H1 (cell line): ENCODE measurements at regions not wholly inside any gene's neighbourhood (a gene's known extent, or its start where the extent isn't known, plus 50 kb on each side); places are given as distances from the start of the nearest gene placed in this dataset.

ENCODE experiments used
- CTCF ChIA-PET: fragments of 300-600 bp; sonication (Branson Sonifier 250); formaldehyde crosslinking; loops from one replicate; lab custom pipeline; 2021; ENCODE audit not compliant: partially characterized antibody; lab: Charles Lee
- POLR2A ChIA-PET: fragments of 300-600 bp; sonication (Branson Sonifier 250); formaldehyde crosslinking; loops from one replicate; lab custom pipeline; 2021; ENCODE audit warnings: inconsistent platforms; ENCODE audit not compliant: partially characterized antibody; lab: Charles Lee
- DNase-seq, 2 experiments: peaks; one replicate each; pipeline versions ENCODE4 v3.0.0 to v3.0.0-alpha.2; 2010 to 2022; ENCODE audit warnings: low spot score in 2 of 2, low read depth in 1 of 2, mixed read lengths in 1 of 2
- FAIRE-seq: peaks from 2 replicates; lab custom pipeline; 2011; peaks lifted over from hg19 to GRCh38; lab: Jason Lieb, UNC
- H2AFZ ChIP-seq: 2 replicates; pipeline ENCODE4 v1.8.1; 2012; ENCODE audit warnings: low read length, inconsistent platforms
- H2AK5ac ChIP-seq: 2 replicates; pipeline ENCODE4 v1.6.1; 2013; ENCODE audit warnings: low read depth, low read length
- H2BK120ac ChIP-seq: replicated peaks from 2 replicates; pipeline ENCODE3; 2013; ENCODE audit warnings: low read depth, low read length, inconsistent platforms
- H2BK12ac ChIP-seq: 2 replicates; pipeline ENCODE4 v1.6.1; 2013; ENCODE audit warnings: low read depth, low read length
- H2BK15ac ChIP-seq: 2 replicates; pipeline ENCODE4 v1.6.1; 2013; ENCODE audit warnings: low read length
- H2BK20ac ChIP-seq: 2 replicates; pipeline ENCODE4 v1.6.1; 2013; ENCODE audit warnings: low read length
- H2BK5ac ChIP-seq: 2 replicates; pipeline ENCODE4 v1.6.1; 2013; ENCODE audit warnings: low read depth, low read length
- H3K14ac ChIP-seq: 2 replicates; pipeline ENCODE4 v1.6.1; 2013; ENCODE audit warnings: inconsistent platforms; ENCODE audit not compliant: insufficient read length
- H3K18ac ChIP-seq: 2 replicates; pipeline ENCODE4 v1.6.1; 2013; ENCODE audit warnings: low read length; ENCODE audit errors: extremely low read depth
- H3K23ac ChIP-seq: 2 replicates; pipeline ENCODE4 v1.6.1; 2013; ENCODE audit warnings: inconsistent platforms; ENCODE audit not compliant: insufficient read length
- H3K23me2 ChIP-seq: 2 replicates; pipeline ENCODE4 v1.6.1; 2013; ENCODE audit warnings: low read depth, low read length
- H3K27ac ChIP-seq: 2 replicates; pipeline ENCODE4 v1.6.1; 2011; ENCODE audit warnings: low read depth, low read length, inconsistent platforms
- H3K27me3 ChIP-seq, 4 experiments: replicated peaks in 1 of 4; 1 replicate in 1 of 4; 2 replicates in 3 of 4; pipeline versions ENCODE4 v1.6.1 to v1.8.1; 2011 to 2013; ENCODE audit warnings: low read length in 3 of 4, mild to moderate bottlenecking in 3 of 4, inconsistent platforms in 2 of 4, mixed read lengths in 2 of 4, moderate library complexity in 1 of 4; ENCODE audit not compliant: control insufficient read depth in 3 of 4, insufficient read depth in 3 of 4; ENCODE audit errors: extremely low read depth in 1 of 4
- H3K36me3 ChIP-seq, 4 experiments: 2 replicates each; pipeline versions ENCODE4 v1.6.1 to v1.8.1; 2011 to 2013; ENCODE audit warnings: mild to moderate bottlenecking in 4 of 4, low read length in 3 of 4, moderate library complexity in 2 of 4, control low read depth in 1 of 4, inconsistent platforms in 1 of 4; ENCODE audit not compliant: insufficient read depth in 4 of 4, control insufficient read depth in 2 of 4
- H3K4ac ChIP-seq: replicated peaks from 2 replicates; pipeline ENCODE3; 2013; ENCODE audit warnings: low read length, low read depth, mixed read lengths, inconsistent platforms; ENCODE audit not compliant: insufficient read length
- H3K4me1 ChIP-seq, 4 experiments: replicated peaks in 1 of 4; 1 replicate in 1 of 4; 2 replicates in 3 of 4; pipeline versions ENCODE4 v1.6.1 to v1.8.1; 2011 to 2013; ENCODE audit warnings: low read length in 3 of 4, inconsistent platforms in 2 of 4, mixed read lengths in 1 of 4; ENCODE audit not compliant: insufficient read depth in 4 of 4, control insufficient read depth in 3 of 4
- H3K4me2 ChIP-seq, 2 experiments: 2 replicates each; pipeline versions ENCODE4 v1.6.1 to v1.8.1; 2011 to 2013; ENCODE audit warnings: low read depth in 2 of 2, low read length in 2 of 2, control low read depth in 1 of 2, inconsistent platforms in 1 of 2, mild to moderate bottlenecking in 1 of 2; ENCODE audit not compliant: insufficient read depth in 1 of 2
- H3K4me3 ChIP-seq, 4 experiments: fragments of 200-600, 300-600 bp in 1 of 4; sonication (generic), shearing (Covaris generic), sonication (Bioruptor Twin) in 1 of 4; 2 replicates each; pipeline versions ENCODE4 v1.5.1 to v1.8.1; 2011 to 2016; ENCODE audit warnings: low read length in 4 of 4, low read depth in 3 of 4, control low read depth in 2 of 4, inconsistent platforms in 2 of 4, mild to moderate bottlenecking in 2 of 4, mixed read lengths in 1 of 4, moderate library complexity in 1 of 4; ENCODE audit not compliant: insufficient read depth in 2 of 4; ENCODE audit errors: extremely low read depth in 1 of 4
- H3K56ac ChIP-seq: replicated peaks from 2 replicates; pipeline ENCODE3; 2013; ENCODE audit warnings: low read depth, mild to moderate bottlenecking, mixed read lengths, low read length, inconsistent platforms; ENCODE audit not compliant: insufficient read length
- H3K79me1 ChIP-seq: 2 replicates; pipeline ENCODE4 v1.6.1; 2013; ENCODE audit warnings: low read depth, low read length, control low read depth
- H3K79me2 ChIP-seq, 2 experiments: 2 replicates each; pipeline versions ENCODE4 v1.6.1 to v1.8.1; 2012 to 2013; ENCODE audit warnings: low read length in 2 of 2, mild to moderate bottlenecking in 2 of 2, inconsistent platforms in 1 of 2; ENCODE audit not compliant: insufficient read depth in 2 of 2, control insufficient read depth in 1 of 2
- H3K9ac ChIP-seq, 4 experiments: replicated peaks in 1 of 4; 1 replicate in 1 of 4; 2 replicates in 3 of 4; pipeline versions ENCODE4 v1.6.1 to v1.8.1; 2011 to 2013; ENCODE audit warnings: low read depth in 3 of 4, low read length in 3 of 4, control low read depth in 2 of 4, mild to moderate bottlenecking in 2 of 4, moderate library complexity in 2 of 4, inconsistent platforms in 1 of 4; ENCODE audit errors: extremely low read depth in 1 of 4
- H3K9me3 ChIP-seq, 2 experiments: 2 replicates each; pipeline versions ENCODE4 v1.6.1 to v1.8.1; 2012 to 2013; ENCODE audit warnings: mild to moderate bottlenecking in 2 of 2, moderate library complexity in 2 of 2, control low read depth in 1 of 2, inconsistent platforms in 1 of 2, low read depth in 1 of 2, low read length in 1 of 2, mixed read lengths in 1 of 2; ENCODE audit not compliant: insufficient read depth in 2 of 2
- H4K20me1 ChIP-seq, 2 experiments: replicated peaks in 1 of 2; 2 replicates each; pipeline versions ENCODE3 to v1.8.1; 2011 to 2013; ENCODE audit warnings: inconsistent platforms in 2 of 2, low read length in 2 of 2, mild to moderate bottlenecking in 1 of 2; ENCODE audit not compliant: insufficient read depth in 2 of 2, control insufficient read depth in 1 of 2
- H4K5ac ChIP-seq: 2 replicates; pipeline ENCODE4 v1.6.1; 2013; ENCODE audit warnings: low read length, low read depth, mixed read lengths, inconsistent platforms; ENCODE audit not compliant: insufficient read length
- H4K8ac ChIP-seq: 2 replicates; pipeline ENCODE4 v1.8.0; 2013; ENCODE audit warnings: mild to moderate bottlenecking, moderate library complexity, low read length, inconsistent platforms; ENCODE audit not compliant: insufficient read depth; ENCODE audit errors: extremely low read depth
- H4K91ac ChIP-seq: replicated peaks from 2 replicates; pipeline ENCODE3; 2013; ENCODE audit warnings: low read length, mixed read lengths, inconsistent platforms; ENCODE audit not compliant: insufficient read length
- ATF2 ChIP-seq: IDR thresholded peaks from 2 replicates; pipeline ENCODE4 v1.6.1; 2012; ENCODE audit warnings: low read length, inconsistent platforms
- BACH1 ChIP-seq: IDR thresholded peaks from 2 replicates; pipeline ENCODE4 v1.6.1; 2012; ENCODE audit warnings: low read length, improper control_type of control experiment
- CHD1 ChIP-seq: IDR thresholded peaks from 2 replicates; pipeline ENCODE4 v1.6.1; 2012; ENCODE audit warnings: low read depth, low read length, improper control_type of control experiment
- CREB1 ChIP-seq: IDR thresholded peaks from 2 replicates; pipeline ENCODE4 v1.6.1; 2012; ENCODE audit warnings: inconsistent platforms
- HDAC2 ChIP-seq, 2 experiments: fragments of 300-600 bp in 1 of 2; sonication (generic) in 1 of 2; IDR thresholded peaks; 2 replicates each; pipeline ENCODE4 v1.6.1; 2011 to 2012; ENCODE audit warnings: low read depth in 2 of 2, low read length in 2 of 2, mild to moderate bottlenecking in 2 of 2, moderate library complexity in 2 of 2, borderline replicate concordance in 1 of 2, inconsistent platforms in 1 of 2
- MAFK ChIP-seq: IDR thresholded peaks from 2 replicates; pipeline ENCODE4 v1.6.1; 2012; ENCODE audit warnings: low read depth, mild to moderate bottlenecking, improper control_type of control experiment, low read length
- POLR2AphosphoS5 ChIP-seq: IDR thresholded peaks from 2 replicates; pipeline ENCODE4 v1.6.1; 2011; ENCODE audit warnings: low read depth, low read length
- RAD21 ChIP-seq, 2 experiments: IDR thresholded peaks in 1 of 2; conservative IDR thresholded peaks in 1 of 2; 2 replicates each; pipeline ENCODE4 v1.6.1; 2011; ENCODE audit warnings: low read depth in 2 of 2, low read length in 2 of 2, improper control_type of control experiment in 1 of 2, inconsistent platforms in 1 of 2, mild to moderate bottlenecking in 1 of 2, moderate library complexity in 1 of 2
- SIX5 ChIP-seq: IDR thresholded peaks from 2 replicates; pipeline ENCODE4 v1.6.1; 2011; ENCODE audit warnings: mild to moderate bottlenecking, low read depth, low read length
- TBP ChIP-seq: IDR thresholded peaks from 2 replicates; pipeline ENCODE4 v1.6.1; 2011; ENCODE audit warnings: low read depth, low read length, improper control_type of control experiment
- ZNF274 ChIP-seq: IDR thresholded peaks from 2 replicates; pipeline ENCODE4 v1.7.0; 2012; ENCODE audit warnings: low read length, borderline replicate concordance; ENCODE audit errors: extremely low read depth
- WGBS, 2 experiments: shearing (Covaris generic) in 1 of 2; methylation state at CpG; one replicate each; pipeline versions ENCODE4 v1.1.6 to v1.1.7; 2013 to 2015; ENCODE audit warnings: low lambda C conversion rate in 2 of 2, mixed read lengths in 2 of 2, inconsistent platforms in 1 of 2, low coverage in 1 of 2, missing lambda C conversion rate in 1 of 2; ENCODE audit not compliant: insufficient replicate concordance in 2 of 2, insufficient coverage in 1 of 2, insufficient read length in 1 of 2; ENCODE audit errors: extremely low coverage in 1 of 2, missing lambda C conversion rate in 1 of 2; 5-methylcytosine and 5-hydroxymethylcytosine counted together

- Histone ChIP-seq H4K20me1 (no peaks in the 10 kb centered on the region), H3K14ac (no peak overlapping the region), H3K23ac (no peak overlapping the region), H2AFZ (no peak overlapping the region), H2BK15ac (no peak overlapping the region), H4K8ac (no peak overlapping the region), H3K36me3 (no peaks in the 10 kb centered on the region), H3K56ac (no peak overlapping the region), H3K27ac (no peak overlapping the region), H2BK12ac (no peak overlapping the region), H2BK20ac (no peak overlapping the region), H2AK5ac (no peak overlapping the region), H3K79me2 (no peaks in the 10 kb centered on the region), H3K4me3 (no peak overlapping the region), H2BK5ac (no peak overlapping the region), H2BK120ac (no peak overlapping the region), H3K18ac (no peak overlapping the region), H4K91ac (no peak overlapping the region), H3K79me1 (no peaks in the 10 kb centered on the region), H3K23me2 (no peaks in the 10 kb centered on the region; the same call in 1 of the 2 replicates), H3K27me3 (no peaks in the 10 kb centered on the region), H4K5ac (no peak overlapping the region), H3K9me3 (no peaks in the 10 kb centered on the region), H3K4me1 (peaks cover 0 to 2% (median 0%) of the 10 kb centered on the region in 4 experiments; a peak in 1 of 7 replicates), H3K4me2 (no peak overlapping the region), H3K4ac (no peak overlapping the region), H3K9ac (no peak overlapping the region)
- 93% methylated on average over 3 of the region's 3 CpGs; no CpG with 5 or more reads in 1 of the 2 experiments for WGBS, 2 experiments
- TF ChIP-seq ATF2 (no peak), MAFK (no peak), BACH1 (no peak), HDAC2 (IDR thresholded peaks at IDR 0.05; ENCODE audit: borderline replicate concordance in 1 of 2, low read depth in 2 of 2, low read length in 2 of 2) (no peak), ZNF274 (no peak), RAD21 (IDR thresholded peaks at IDR 0.05 in 1 of 2, conservative IDR thresholded peaks at IDR 0.05 in 1 of 2; ENCODE audit: low read depth in 2 of 2, low read length in 2 of 2) (no peak), CHD1 (no peak), SIX5 (no peak), POLR2AphosphoS5 (no peak), CREB1 (no peak), TBP (no peak)
- no peak for DNase-seq
- no peak for FAIRE-seq
- ChIA-PET CTCF (interaction anchor here (0.7 to 1.4 kb wide), 2 partner anchors 45 to 49 kb away, joined by 3 to 4 read pairs; no protein-coding TSS in a partner anchor), POLR2A (no interaction called here)
Observed at GRCh38 chr2:46824611-46825010, 91.0 kb downstream of the MCFD2 start.
